ENCODE measurements at regions not wholly inside any gene's neighbourhood (a gene's known extent, or its start where the extent isn't known, plus 50 kb on each side); places are given as distances from the start of the nearest gene placed in this dataset.
"Not testable (repeated sequence)": the region's sequence is repeated elsewhere in the genome, so short reads cannot be mapped to it uniquely, and the experiment has no call there.

- no peak overlapping the region for H3K4me3 ChIP-seq (ENCODE audit: low read length)
- no peak for DNase-seq (ENCODE audit: low read depth)
- no peak for TF ChIP-seq CTCF (conservative IDR thresholded peaks at IDR 0.05; ENCODE audit: low read depth, low read length)
These were observed 408.3 kb upstream of the MAGEC2 start for GRCh38 chrX:142613403-142613802.

- TF ChIP-seq CTCF (conservative IDR thresholded peaks at IDR 0.05; ENCODE audit: low read depth, low read length), result peak; percentile 6
- not testable (repeated sequence) for DNase-seq (ENCODE audit: low read depth)
These were observed 401.5 kb upstream of the MAGEC2 start for GRCh38 chrX:142606629-142607028.

GRCh38 chrX:142601792-142602191, 396.7 kb upstream of the MAGEC2 start:
- H3K4me3 ChIP-seq (ENCODE audit: low read length), result no peak overlapping the region
- TF ChIP-seq CTCF (conservative IDR thresholded peaks at IDR 0.05; ENCODE audit: low read depth, low read length), result no peak
- DNase-seq (ENCODE audit: low read depth), result no peak

More at GRCh38 chrX:142606629-142607028, 401.5 kb upstream of the MAGEC2 start:
- not testable (repeated sequence) for H3K4me3 ChIP-seq (ENCODE audit: low read length)

GRCh38 chrX:142593361-142593862, 388.3 kb upstream of the MAGEC2 start:
- no peak for TF ChIP-seq CTCF (conservative IDR thresholded peaks at IDR 0.05; ENCODE audit: low read depth, low read length)
- no peak for DNase-seq (ENCODE audit: low read depth)
- H3K4me3 ChIP-seq (ENCODE audit: low read length), result no peak overlapping the region

GRCh38 chrX:142576615-142577014, 371.5 kb upstream of the MAGEC2 start:
- TF ChIP-seq CTCF (conservative IDR thresholded peaks at IDR 0.05; ENCODE audit: low read depth, low read length), result no peak
- no peak for DNase-seq (ENCODE audit: low read depth)
- H3K4me3 ChIP-seq (ENCODE audit: low read length), result no peak overlapping the region

GRCh38 chrX:142549923-142550322, 344.8 kb upstream of the MAGEC2 start:
- no peak for TF ChIP-seq CTCF (conservative IDR thresholded peaks at IDR 0.05; ENCODE audit: low read depth, low read length)
- DNase-seq (ENCODE audit: low read depth), result no peak
- no peak overlapping the region for H3K4me3 ChIP-seq (ENCODE audit: low read length)

GRCh38 chrX:142505839-142506238, 300.7 kb upstream of the MAGEC2 start:
- TF ChIP-seq CTCF (conservative IDR thresholded peaks at IDR 0.05; ENCODE audit: low read depth, low read length), result no peak
- DNase-seq (ENCODE audit: low read depth), result no peak

More at GRCh38 chrX:142505839-142506238, 300.7 kb upstream of the MAGEC2 start:
- no peak overlapping the region for H3K4me3 ChIP-seq (ENCODE audit: low read length)

All from retinal pigment epithelial cell (primary cell).